Right lobe of liver (tissue), 4 donors: ENCODE measurements at regions not wholly inside any gene's neighbourhood (a gene's known extent, or its start where the extent isn't known, plus 50 kb on each side); places are given as distances from the start of the nearest gene placed in this dataset.

Source experiments
- CTCF ChIP-seq, 4 donors: fragments of 200-600 bp in 3 of 4; fragments of 450-650 bp in 1 of 4; IDR thresholded peaks; one replicate each; pipeline versions ENCODE4 v1.5.1 to v1.8.0; 2016 to 2022; ENCODE audit warnings: antibody characterized with exemption in 4 of 4, mild to moderate bottlenecking in 2 of 4
- POLR2A ChIP-seq: fragments of 450-650 bp; IDR thresholded peaks from one replicate; pipeline ENCODE4 v1.6.1; 2017; ENCODE audit warnings: antibody characterized with exemption, mild to moderate bottlenecking
- donor health status: DM: no; HTN: no; CAD: no.
- donor health status: DM: no; HTN: no; CAD: no.
- donor health status: DM: no; HTN: yes; CAD: no.

GRCh38 chr1:115501476-115501875 is 140.3 kb upstream of the VANGL1 start:
- TF ChIP-seq POLR2A (no peak), CTCF (IDR thresholded peaks at IDR 0.05) (no peak)
